NT2/D1 (cell line): ENCODE measurements at regions not wholly inside any gene's neighbourhood (a gene's known extent, or its start where the extent isn't known, plus 50 kb on each side); places are given as distances from the start of the nearest gene placed in this dataset.

Experiments used
- SUZ12 ChIP-seq: IDR thresholded peaks from 2 replicates; pipeline ENCODE4 v1.6.1; 2011; ENCODE audit not compliant: insufficient read length, insufficient read depth; ENCODE audit errors: extremely low read depth
- YY1 ChIP-seq: IDR thresholded peaks from 2 replicates; pipeline ENCODE4 v1.6.1; 2011; ENCODE audit not compliant: insufficient read length, insufficient read depth
- ZNF274 ChIP-seq: IDR thresholded peaks from 2 replicates; pipeline ENCODE4 v1.6.1; 2011; ENCODE audit warnings: mild to moderate bottlenecking, low read depth, low read length

- TF ChIP-seq YY1 = no peak
- TF ChIP-seq ZNF274 = no peak
- no peak for TF ChIP-seq SUZ12
Observed at GRCh38 chr20:40503119-40503518, 185.9 kb downstream of the MAFB start.
